DMS79 treated with DMSO at 0.1 percent for 48 hours (cell line): ENCODE measurements at regions not wholly inside any gene's neighbourhood (a gene's known extent, or its start where the extent isn't known, plus 50 kb on each side); places are given as distances from the start of the nearest gene placed in this dataset.
"Not testable (repeated sequence)": the region's sequence is repeated elsewhere in the genome, so short reads cannot be mapped to it uniquely, and the experiment has no call there.

Experiments
- DNase-seq: peaks from one replicate; lab custom pipeline; 2025; lab: John Stamatoyannopoulos, UW

GRCh38 chr9:129414377-129414992, 206.4 kb downstream of the C9orf50 start:
- DNase-seq, result no peak

GRCh38 chr9:129413537-129414376, 207.1 kb downstream of the C9orf50 start:
- DNase-seq, result peak; percentile 91

- peak; percentile 65 for DNase-seq
Observed at GRCh38 chr9:129412814-129413536, 207.9 kb downstream of the C9orf50 start.

- not testable (repeated sequence) for DNase-seq
Observed at GRCh38 chr9:129412176-129412813, 208.6 kb downstream of the C9orf50 start.

- DNase-seq, result no peak
Observed at GRCh38 chr9:129411501-129412175, 209.3 kb downstream of the C9orf50 start.

GRCh38 chr9:129410226-129410625, 210.7 kb downstream of the C9orf50 start:
- no peak for DNase-seq

- DNase-seq, result no peak
Observed at GRCh38 chr9:129408535-129409215, 212.2 kb downstream of the C9orf50 start.

GRCh38 chr9:129407905-129408452, 212.9 kb downstream of the C9orf50 start:
- no peak for DNase-seq

- no peak for DNase-seq
Observed at GRCh38 chr9:129406278-129407225, 214.3 kb downstream of the C9orf50 start.

GRCh38 chr9:129405827-129406213, 215.1 kb downstream of the C9orf50 start:
- DNase-seq, result no peak

- DNase-seq, result no peak
Observed at GRCh38 chr9:129405089-129405826, 215.6 kb downstream of the C9orf50 start.

GRCh38 chr9:129404621-129405020, 216.3 kb downstream of the C9orf50 start:
- no peak for DNase-seq

- no peak for DNase-seq
Observed at GRCh38 chr9:129403779-129404620, 216.9 kb downstream of the C9orf50 start.

- DNase-seq, result no peak
Observed at GRCh38 chr9:129402931-129403778, 217.7 kb downstream of the C9orf50 start.

GRCh38 chr9:129402371-129402739, 218.5 kb downstream of the C9orf50 start:
- no peak for DNase-seq

GRCh38 chr9:129401623-129402370, 219.1 kb downstream of the C9orf50 start:
- DNase-seq, result no peak
